UCSD-AML1 (cell line): ENCODE measurements at regions not wholly inside any gene's neighbourhood (a gene's known extent, or its start where the extent isn't known, plus 50 kb on each side); places are given as distances from the start of the nearest gene placed in this dataset.
A peak's percentile ranks its signal among the peaks of the same experiment; 100 is the strongest.

Source experiments
- DNase-seq: peaks from one replicate; lab custom pipeline; 2025; ENCODE audit not compliant: unreplicated experiment; lab: John Stamatoyannopoulos, UW

GRCh38 chrX:69307029-69307428 lies 141.8 kb upstream of the PJA1 start:
- DNase-seq, result no peak

DNA sequence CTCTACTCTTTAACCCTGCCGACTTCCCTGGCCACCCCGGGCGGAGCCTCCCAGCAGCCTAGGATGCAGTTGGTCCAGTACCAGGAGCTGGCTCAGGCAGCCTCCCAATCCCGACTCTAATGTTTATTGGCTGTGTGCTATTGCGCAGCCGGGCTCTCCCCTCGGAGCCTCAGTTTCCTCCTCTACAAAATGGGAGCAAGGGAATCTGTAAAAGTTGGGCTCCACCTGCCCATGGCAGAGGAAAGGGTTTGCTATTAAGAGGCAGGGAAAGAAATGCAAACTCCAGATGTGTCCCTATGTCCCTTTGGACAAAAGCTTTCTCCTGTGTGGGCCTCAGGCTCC lies 140.8 kb upstream of the PJA1 start:
- DNase-seq, result no peak

- no peak for DNase-seq
Observed at GRCh38 chrX:69305333-69306062, 140.2 kb upstream of the PJA1 start.

DNA sequence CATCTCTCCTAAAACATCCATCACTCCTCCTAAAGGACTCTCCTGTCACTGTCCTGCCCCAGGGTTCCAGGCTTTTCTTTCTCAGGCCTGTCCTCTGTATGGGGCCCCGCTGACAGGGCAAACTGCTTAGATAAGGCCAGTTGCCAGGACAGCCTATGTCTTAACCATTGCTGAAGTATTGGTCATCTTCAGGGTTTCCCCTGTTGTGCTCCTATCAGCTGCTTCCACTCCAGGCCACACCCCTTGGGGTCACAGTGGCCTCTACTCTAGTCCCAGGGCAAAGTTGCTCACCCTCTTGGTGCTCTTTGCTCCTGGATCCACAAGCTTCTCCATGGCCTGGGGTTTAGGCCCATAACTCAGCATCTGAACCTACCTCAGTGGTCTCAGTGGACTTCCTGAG lies 138.0 kb upstream of the PJA1 start:
- DNase-seq, result no peak

GRCh38 chrX:69299951-69300714 lies 134.9 kb upstream of the PJA1 start:
- DNase-seq, result no peak

DNA sequence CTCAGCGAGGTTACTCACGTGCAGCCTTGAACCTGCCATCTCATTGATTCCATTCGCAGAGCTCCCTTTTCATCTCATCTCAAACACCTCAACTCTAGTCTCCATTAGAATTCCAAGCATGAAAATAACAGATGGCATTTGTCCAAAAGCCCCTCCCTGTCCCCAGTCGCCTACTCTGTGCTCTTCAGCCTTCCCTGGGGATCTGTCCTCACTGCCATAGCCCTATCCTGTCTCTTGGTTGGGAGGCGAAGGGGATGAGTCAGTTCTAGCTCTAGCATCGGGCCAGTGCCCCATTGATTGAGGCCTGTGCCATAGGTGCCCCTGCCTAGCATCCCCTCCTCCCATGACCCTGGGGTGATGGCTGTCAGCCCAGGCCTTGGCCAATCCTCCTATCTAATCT lies 134.0 kb upstream of the PJA1 start:
- no peak for DNase-seq

DNA sequence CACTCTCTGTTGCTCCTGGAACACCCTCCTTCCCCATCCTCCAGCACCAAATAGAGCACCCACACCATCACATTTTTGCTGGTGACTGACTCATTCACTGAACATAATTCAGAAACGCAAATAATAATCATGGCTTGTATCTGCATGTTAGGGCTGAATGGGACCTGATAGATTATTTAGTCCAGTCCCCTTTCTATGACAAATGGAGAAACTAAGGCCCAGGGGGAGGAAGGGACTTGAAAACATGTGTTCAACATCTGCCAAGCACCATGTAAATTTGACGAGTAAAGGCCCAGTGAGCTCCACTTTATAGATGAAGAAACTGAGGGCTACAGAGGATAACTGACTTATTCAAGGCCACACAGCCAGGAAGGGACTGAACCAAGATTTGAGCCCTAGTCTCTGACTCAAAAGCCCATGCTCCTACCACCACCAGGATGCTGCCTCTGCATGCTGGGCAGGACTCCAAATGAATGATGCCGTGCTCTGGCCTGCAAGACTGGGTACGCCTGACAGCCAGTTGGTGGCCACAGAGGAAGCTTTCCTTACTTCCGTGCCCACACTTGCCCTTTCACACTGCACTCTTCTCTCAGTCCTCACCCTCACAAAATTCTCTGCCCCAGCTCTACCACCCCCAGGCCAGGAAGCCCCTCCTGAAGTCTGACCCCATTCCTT lies 133.3 kb upstream of the PJA1 start:
- no peak for DNase-seq

- no peak for DNase-seq
Observed at GRCh38 chrX:69297506-69297905, 132.3 kb upstream of the PJA1 start.

DNA sequence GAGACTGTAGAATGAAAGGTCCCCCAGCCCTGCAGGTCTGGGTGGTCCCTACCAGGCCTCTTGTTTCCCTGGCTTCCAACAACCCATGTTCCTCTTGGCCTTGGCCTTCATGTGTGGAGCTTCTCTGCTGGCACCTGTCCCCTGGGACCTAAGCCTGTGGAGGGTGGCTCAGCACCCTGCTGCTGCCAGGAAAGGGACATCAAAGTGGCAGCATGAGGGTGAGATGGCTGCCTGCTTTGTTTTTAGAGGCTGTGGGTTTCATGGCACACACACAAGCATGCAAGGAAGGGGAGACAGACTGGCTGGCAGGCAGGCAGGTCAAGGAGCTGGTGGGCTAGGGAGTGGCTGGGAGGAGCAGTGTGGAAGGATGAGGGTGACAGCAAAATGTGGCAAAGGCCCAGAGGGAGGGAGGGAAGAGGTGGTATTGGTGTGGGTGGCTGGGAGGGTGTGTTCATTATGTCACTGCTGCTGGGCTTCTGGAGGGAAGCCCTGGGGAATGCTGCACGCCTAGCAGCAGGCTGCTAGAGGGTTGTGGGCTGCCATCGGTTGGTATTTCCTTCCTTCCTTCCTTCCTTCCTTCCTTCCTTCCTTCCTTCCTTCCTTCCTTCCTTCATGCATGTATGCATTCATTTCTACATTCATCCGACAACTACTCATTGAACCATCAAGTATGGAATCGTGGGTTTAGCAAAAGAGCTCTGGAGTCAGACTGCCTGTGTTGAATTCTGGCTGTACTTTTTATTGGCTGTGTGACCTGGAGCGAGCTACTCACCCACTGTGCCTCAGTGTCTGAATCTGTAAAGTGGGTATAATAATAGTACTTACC lies 128.7 kb upstream of the PJA1 start:
- no peak for DNase-seq

- no peak for DNase-seq
Observed at GRCh38 chrX:69291116-69291515, 125.9 kb upstream of the PJA1 start.

DNA sequence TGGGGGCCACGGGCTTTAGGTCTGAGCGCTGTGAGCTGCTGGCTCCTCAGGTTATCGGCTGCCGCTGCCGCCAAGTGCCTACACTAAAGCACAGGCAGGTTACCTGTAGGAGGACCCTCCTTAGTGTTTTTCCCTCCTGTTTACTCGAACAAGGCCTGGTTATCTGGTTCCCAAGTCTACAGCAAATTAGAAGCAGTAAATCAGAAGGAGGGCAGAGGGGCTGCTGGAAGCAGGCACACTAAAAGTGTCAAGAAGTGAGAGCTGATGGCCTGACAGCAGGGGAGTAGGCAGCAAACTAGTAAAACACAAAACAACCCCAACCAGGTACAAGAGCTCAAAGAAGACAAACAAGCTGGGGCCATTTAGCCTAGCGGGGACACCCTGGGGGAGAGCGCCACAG lies 125.0 kb upstream of the PJA1 start:
- no peak for DNase-seq

DNA sequence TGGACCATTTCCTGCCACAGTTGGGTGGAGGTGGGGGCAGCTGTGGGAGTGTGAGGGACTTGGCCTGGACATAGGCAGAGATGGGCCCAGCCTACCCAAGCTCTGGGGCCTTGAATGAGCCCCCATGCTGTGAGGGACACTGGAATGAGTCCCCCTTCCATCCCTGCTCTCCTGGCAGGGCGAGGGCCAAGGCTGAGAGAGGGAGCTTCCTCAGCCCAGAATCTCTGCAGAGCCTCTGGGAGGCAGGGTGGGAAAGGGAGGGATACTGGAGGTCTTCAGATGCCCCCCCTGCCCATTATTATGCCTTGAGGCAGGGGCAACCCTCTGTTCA lies 124.5 kb upstream of the PJA1 start:
- DNase-seq, result no peak

GRCh38 chrX:69289046-69289792 lies 124.0 kb upstream of the PJA1 start:
- no peak for DNase-seq

GRCh38 chrX:69287095-69287494 lies 121.8 kb upstream of the PJA1 start:
- DNase-seq, result no peak

- no peak for DNase-seq
Observed at GRCh38 chrX:69286565-69286906, 121.3 kb upstream of the PJA1 start.

DNA sequence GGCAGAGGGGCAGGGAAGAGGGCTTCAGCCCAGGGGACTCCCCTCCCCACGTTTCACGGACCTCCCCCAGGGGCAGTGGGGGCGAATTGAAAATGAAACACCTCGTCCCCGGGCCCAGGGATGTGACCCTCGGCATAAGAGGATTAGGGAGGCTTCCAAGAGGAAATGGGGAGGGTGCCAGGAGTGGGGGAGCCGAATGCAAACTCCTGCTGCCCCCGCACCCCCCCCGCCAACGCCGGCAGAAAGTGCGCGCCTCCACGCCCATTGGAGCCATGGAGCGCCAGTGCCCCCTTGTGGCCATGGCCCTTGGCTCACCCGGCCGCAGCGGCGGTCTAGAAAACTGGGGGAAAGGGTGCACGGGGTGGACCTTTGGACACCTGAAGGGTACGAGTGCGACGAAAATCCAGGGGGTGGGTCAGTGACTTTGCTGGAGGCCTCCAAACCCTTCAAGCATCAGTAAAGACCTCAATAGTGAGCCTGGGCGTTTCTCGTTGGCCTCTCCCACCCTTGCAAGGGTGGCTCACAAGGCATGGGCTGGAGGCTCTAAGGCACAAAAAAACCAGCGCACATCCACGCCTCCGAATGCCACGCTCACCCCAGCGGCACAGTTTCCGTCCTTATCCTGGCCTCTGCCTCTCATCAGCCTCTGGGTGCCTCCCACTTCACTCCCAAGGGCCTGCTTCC lies 120.8 kb upstream of the PJA1 start:
- DNase-seq, result peak; percentile 45

DNA sequence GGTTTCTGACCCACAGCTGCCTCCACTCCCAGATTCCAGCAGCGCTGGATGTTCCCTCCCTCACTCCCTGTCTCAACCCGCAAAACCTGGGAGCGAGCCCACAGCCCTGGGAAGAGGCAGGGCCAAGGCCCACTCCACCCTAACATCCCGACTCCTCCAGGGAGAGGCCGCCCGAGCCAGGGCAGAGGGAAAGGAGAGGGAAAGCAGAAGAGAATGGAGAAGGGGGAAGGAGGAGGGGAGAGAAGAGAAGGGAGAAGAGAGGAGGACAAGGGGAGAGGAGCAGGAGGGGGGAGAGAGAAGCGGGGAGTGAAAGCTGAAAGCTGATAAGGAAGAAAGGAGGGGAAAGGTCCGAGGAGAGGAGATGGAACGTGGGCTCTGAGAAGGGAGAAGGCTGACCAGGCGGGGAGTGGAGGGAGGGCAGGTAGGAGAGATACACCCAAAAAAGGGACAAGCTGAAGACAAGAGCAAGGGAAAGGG lies 120.2 kb upstream of the PJA1 start:
- DNase-seq, result no peak

DNA sequence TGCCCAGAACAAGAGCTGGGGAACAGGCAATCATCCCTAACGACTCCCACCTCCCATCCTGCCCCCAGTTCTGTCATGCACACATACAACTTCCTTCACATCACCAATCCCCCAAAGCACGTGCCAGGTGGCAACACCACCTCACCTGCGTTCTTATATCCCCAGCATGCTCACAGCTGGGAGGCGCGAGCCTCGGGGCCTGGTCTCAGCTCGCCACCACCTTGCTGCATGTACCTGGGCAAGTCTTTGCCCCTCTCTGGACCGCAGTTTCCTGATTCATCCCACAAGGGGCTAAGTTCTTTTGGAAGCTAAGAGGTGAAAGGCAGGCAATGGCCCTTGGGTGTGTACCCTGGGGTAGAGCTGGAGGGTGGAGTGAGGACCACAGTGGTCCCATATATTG lies 119.2 kb upstream of the PJA1 start:
- DNase-seq, result no peak

DNA sequence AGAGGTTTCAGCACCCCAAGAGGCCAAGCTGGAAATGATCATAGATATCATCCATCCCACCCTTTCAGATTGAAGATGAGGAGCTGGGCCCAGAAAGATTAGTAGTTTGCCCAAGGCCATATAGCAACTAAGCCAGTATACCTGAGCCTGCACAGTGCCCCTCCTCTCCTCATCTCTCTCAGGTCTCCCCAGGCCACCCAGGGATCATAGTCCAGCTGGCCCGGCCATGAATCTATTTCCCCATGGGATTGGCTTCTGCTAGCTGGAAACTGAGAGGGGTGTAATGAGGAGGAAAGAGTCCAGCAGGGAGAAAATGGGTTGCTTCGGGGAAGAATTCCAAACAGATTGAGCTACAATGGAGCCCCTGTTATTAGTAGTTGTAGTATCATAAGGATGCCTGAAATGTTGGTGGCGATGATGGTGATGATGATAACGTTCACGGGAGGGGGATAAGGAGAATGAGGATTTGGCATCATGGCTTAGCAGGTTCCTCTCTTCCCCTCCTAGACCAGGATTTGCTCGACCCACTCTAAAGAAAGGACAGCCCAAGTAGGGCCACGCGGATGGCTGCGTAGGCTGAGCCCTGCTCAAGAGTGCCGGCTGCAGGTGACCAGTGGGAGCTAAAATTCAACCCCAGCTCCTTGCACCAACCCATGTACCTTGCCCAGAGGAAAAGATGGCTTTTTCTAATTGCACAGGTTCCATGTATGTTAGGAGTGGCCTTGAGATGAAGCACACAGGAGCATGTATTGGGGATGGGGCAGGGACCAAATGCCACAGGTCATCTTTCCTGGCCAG lies 117.8 kb upstream of the PJA1 start:
- DNase-seq, result no peak
